Coronary artery (tissue), 2 donors: ENCODE measurements at regions not wholly inside any gene's neighbourhood (a gene's known extent, or its start where the extent isn't known, plus 50 kb on each side); places are given as distances from the start of the nearest gene placed in this dataset.

Experiments
- DNase-seq: peaks from one replicate; pipeline ENCODE4 v3.0.0-alpha.2; 2017; ENCODE audit warnings: low spot score
- H3K27ac ChIP-seq, 2 donors: fragments of 200-600 bp; sonication (generic); one replicate each; pipeline ENCODE4 v1.5.1; 2016 to 2019
- H3K4me3 ChIP-seq: fragments of 200-600 bp; sonication (generic); 2 replicates; pipeline ENCODE4 v1.5.1; 2016; ENCODE audit warnings: mild to moderate bottlenecking, moderate library complexity
- TF ChIP-seq, protein P1 (sequence below): fragments of 200-600 bp; sonication (generic); IDR thresholded peaks from one replicate; pipeline ENCODE4 v1.5.1; 2019; ENCODE audit warnings: antibody characterized with exemption

- H3K27ac ChIP-seq = no peak overlapping the region
- no peak for DNase-seq
- no peak overlapping the region for H3K4me3 ChIP-seq
- TF ChIP-seq, protein P1, sequence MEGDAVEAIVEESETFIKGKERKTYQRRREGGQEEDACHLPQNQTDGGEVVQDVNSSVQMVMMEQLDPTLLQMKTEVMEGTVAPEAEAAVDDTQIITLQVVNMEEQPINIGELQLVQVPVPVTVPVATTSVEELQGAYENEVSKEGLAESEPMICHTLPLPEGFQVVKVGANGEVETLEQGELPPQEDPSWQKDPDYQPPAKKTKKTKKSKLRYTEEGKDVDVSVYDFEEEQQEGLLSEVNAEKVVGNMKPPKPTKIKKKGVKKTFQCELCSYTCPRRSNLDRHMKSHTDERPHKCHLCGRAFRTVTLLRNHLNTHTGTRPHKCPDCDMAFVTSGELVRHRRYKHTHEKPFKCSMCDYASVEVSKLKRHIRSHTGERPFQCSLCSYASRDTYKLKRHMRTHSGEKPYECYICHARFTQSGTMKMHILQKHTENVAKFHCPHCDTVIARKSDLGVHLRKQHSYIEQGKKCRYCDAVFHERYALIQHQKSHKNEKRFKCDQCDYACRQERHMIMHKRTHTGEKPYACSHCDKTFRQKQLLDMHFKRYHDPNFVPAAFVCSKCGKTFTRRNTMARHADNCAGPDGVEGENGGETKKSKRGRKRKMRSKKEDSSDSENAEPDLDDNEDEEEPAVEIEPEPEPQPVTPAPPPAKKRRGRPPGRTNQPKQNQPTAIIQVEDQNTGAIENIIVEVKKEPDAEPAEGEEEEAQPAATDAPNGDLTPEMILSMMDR = no peak
These were observed 57.9 kb upstream of the CCDC91 start for GRCh38 chr12:28132398-28132797.

DNA sequence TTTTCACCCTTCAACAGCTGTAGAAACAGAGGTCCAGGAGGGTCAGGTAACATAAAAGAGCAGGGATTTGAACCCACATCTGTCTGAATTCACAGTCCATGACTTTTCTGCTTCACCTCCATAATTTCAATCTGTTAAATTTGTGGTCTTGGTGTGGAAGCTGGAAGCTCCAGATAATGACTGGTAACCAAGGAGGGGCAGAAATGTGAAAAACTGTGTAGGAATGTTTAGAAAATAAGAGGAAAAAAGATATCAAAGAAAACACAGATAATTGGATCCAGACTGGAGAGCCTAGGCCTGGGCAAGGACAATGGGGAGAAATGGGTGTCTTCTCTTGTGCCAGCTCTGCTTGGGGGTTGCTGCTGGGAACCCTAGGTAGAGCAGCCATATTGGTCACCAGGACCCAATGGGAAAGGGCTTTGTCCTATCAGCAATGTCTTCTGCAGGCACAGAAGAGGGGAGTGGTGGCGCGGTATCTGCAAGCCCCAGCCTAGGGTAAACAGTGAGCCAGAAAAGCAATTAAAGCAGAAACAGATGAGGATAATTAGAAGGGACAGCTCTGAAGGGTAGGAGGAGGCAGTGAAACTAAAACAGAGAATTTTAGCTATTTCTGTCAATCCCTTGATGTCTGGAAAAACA is 54.3 kb upstream of the CCDC91 start:
- no peak for DNase-seq
- TF ChIP-seq, protein P1 = no peak
- Histone ChIP-seq H3K4me3 (no peak overlapping the region), H3K27ac (no peak overlapping the region)

GRCh38 chr12:28137414-28137813 is 52.8 kb upstream of the CCDC91 start:
- no peak for DNase-seq
- Histone ChIP-seq H3K4me3 (no peak overlapping the region), H3K27ac (no peak overlapping the region)
- TF ChIP-seq, protein P1 = no peak

DNA sequence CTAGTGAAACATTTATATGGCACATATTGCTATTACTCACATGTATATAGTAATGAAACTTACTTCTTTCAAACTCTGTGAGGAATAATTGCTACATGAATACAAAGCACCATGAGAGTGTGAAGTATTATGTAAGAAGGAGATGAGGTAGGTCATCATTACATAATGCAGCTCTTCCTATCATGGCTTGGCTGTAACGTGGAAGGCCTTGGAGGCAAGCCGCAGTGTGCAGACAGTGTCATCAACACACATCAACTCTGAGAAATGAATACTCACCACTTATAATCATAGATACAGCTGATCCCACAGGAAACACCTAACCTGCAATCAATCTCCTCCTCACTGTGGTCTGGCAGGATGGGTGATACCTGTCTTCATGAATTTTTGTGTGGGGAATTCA is 49.9 kb upstream of the CCDC91 start:
- H3K4me3 ChIP-seq = no peak overlapping the region
- DNase-seq = no peak
- no peak overlapping the region for H3K27ac ChIP-seq
- TF ChIP-seq, protein P1 = no peak
